ENCODE measurements at regions not wholly inside any gene's neighbourhood (a gene's known extent, or its start where the extent isn't known, plus 50 kb on each side); places are given as distances from the start of the nearest gene placed in this dataset.

GRCh38 chr10:64468219-64468618 lies 947.0 kb downstream of the REEP3 start:
- in situ Hi-C loops (cut with HindIII; ENCODE audit: low pct_unique_long_range_greater_than_20kb, low sequenced_read_pairs), result no loop called here
- peak; percentile 21 for DNase-seq (ENCODE audit: low read depth, low spot score)

GRCh38 chr10:64476506-64476905 lies 955.3 kb downstream of the REEP3 start:
- in situ Hi-C loops (cut with HindIII; ENCODE audit: low pct_unique_long_range_greater_than_20kb, low sequenced_read_pairs), result no loop called here
- DNase-seq (ENCODE audit: low read depth, low spot score), result no peak

GRCh38 chr10:64477791-64478190 lies 956.6 kb downstream of the REEP3 start:
- in situ Hi-C loops (cut with HindIII; ENCODE audit: low pct_unique_long_range_greater_than_20kb, low sequenced_read_pairs), result no loop called here
- no peak for DNase-seq (ENCODE audit: low read depth, low spot score)

GRCh38 chr10:64484811-64485330 lies 963.7 kb downstream of the REEP3 start:
- DNase-seq (ENCODE audit: low read depth, low spot score), result no peak
- in situ Hi-C loops (cut with HindIII; ENCODE audit: low pct_unique_long_range_greater_than_20kb, low sequenced_read_pairs), result no loop called here

- no peak for DNase-seq (ENCODE audit: low read depth, low spot score)
- in situ Hi-C loops (cut with HindIII; ENCODE audit: low pct_unique_long_range_greater_than_20kb, low sequenced_read_pairs), result no loop called here
Measured at GRCh38 chr10:64486149-64486548, 964.9 kb downstream of the REEP3 start.

GRCh38 chr10:64486901-64487300 lies 965.7 kb downstream of the REEP3 start:
- in situ Hi-C loops (cut with HindIII; ENCODE audit: low pct_unique_long_range_greater_than_20kb, low sequenced_read_pairs), result no loop called here
- no peak for DNase-seq (ENCODE audit: low read depth, low spot score)

GRCh38 chr10:64494901-64495300 lies 973.7 kb downstream of the REEP3 start:
- in situ Hi-C loops (cut with HindIII; ENCODE audit: low pct_unique_long_range_greater_than_20kb, low sequenced_read_pairs), result no loop called here

GRCh38 chr10:64497306-64497705 lies 976.1 kb downstream of the REEP3 start:
- no peak for DNase-seq (ENCODE audit: low read depth, low spot score)
- in situ Hi-C loops (cut with HindIII; ENCODE audit: low pct_unique_long_range_greater_than_20kb, low sequenced_read_pairs), result no loop called here

More at GRCh38 chr10:64494901-64495300, 973.7 kb downstream of the REEP3 start:
- DNase-seq (ENCODE audit: low read depth, low spot score), result no peak

GRCh38 chr10:64501807-64502206 lies 980.6 kb downstream of the REEP3 start:
- in situ Hi-C loops (cut with HindIII; ENCODE audit: low pct_unique_long_range_greater_than_20kb, low sequenced_read_pairs), result no loop called here
- no peak for DNase-seq (ENCODE audit: low read depth, low spot score)

GRCh38 chr10:64502936-64503335 lies 981.7 kb downstream of the REEP3 start:
- no peak for DNase-seq (ENCODE audit: low read depth, low spot score)
- in situ Hi-C loops (cut with HindIII; ENCODE audit: low pct_unique_long_range_greater_than_20kb, low sequenced_read_pairs), result no loop called here

- DNase-seq (ENCODE audit: low read depth, low spot score), result no peak
- in situ Hi-C loops (cut with HindIII; ENCODE audit: low pct_unique_long_range_greater_than_20kb, low sequenced_read_pairs), result no loop called here
Measured at GRCh38 chr10:64503429-64503828, 982.2 kb downstream of the REEP3 start.

GRCh38 chr10:64505501-64505900 lies 984.3 kb downstream of the REEP3 start:
- in situ Hi-C loops (cut with HindIII; ENCODE audit: low pct_unique_long_range_greater_than_20kb, low sequenced_read_pairs), result no loop called here
- no peak for DNase-seq (ENCODE audit: low read depth, low spot score)

GRCh38 chr10:64506963-64507362 lies 985.8 kb downstream of the REEP3 start:
- DNase-seq (ENCODE audit: low read depth, low spot score), result no peak
- in situ Hi-C loops (cut with HindIII; ENCODE audit: low pct_unique_long_range_greater_than_20kb, low sequenced_read_pairs), result no loop called here

- in situ Hi-C loops (cut with HindIII; ENCODE audit: low pct_unique_long_range_greater_than_20kb, low sequenced_read_pairs), result no loop called here
- no peak for DNase-seq (ENCODE audit: low read depth, low spot score)
Measured at GRCh38 chr10:64507651-64508028, 986.4 kb downstream of the REEP3 start.

GRCh38 chr10:64508029-64508661 lies 986.9 kb downstream of the REEP3 start:
- no peak for DNase-seq (ENCODE audit: low read depth, low spot score)
- in situ Hi-C loops (cut with HindIII; ENCODE audit: low pct_unique_long_range_greater_than_20kb, low sequenced_read_pairs), result no loop called here

- DNase-seq (ENCODE audit: low read depth, low spot score), result no peak
- in situ Hi-C loops (cut with HindIII; ENCODE audit: low pct_unique_long_range_greater_than_20kb, low sequenced_read_pairs), result no loop called here
Measured at GRCh38 chr10:64515970-64516699, 994.9 kb downstream of the REEP3 start.

- DNase-seq (ENCODE audit: low read depth, low spot score), result no peak
- in situ Hi-C loops (cut with HindIII; ENCODE audit: low pct_unique_long_range_greater_than_20kb, low sequenced_read_pairs), result no loop called here
Measured at GRCh38 chr10:64518456-64518855, 997.3 kb downstream of the REEP3 start.

GRCh38 chr10:64519427-64519826 lies 998.2 kb downstream of the REEP3 start:
- in situ Hi-C loops (cut with HindIII; ENCODE audit: low pct_unique_long_range_greater_than_20kb, low sequenced_read_pairs), result no loop called here
- DNase-seq (ENCODE audit: low read depth, low spot score), result no peak

- in situ Hi-C loops (cut with HindIII; ENCODE audit: low pct_unique_long_range_greater_than_20kb, low sequenced_read_pairs), result no loop called here
- DNase-seq (ENCODE audit: low read depth, low spot score), result no peak
Measured at GRCh38 chr10:64519831-64520230, 998.6 kb downstream of the REEP3 start.
